ENCODE measurements at regions not wholly inside any gene's neighbourhood (a gene's known extent, or its start where the extent isn't known, plus 50 kb on each side); places are given as distances from the start of the nearest gene placed in this dataset.

- H3K79me2 ChIP-seq = no peaks in the 10 kb centered on the region
- no peak overlapping the region for H3K4me3 ChIP-seq
- no peak overlapping the region for H3K4me2 ChIP-seq
- TF ChIP-seq EZH2 (IDR thresholded peaks at IDR 0.05; ENCODE audit: borderline replicate concordance) (no peak), EZH2phosphoT487 (IDR thresholded peaks at IDR 0.05; ENCODE audit: low read depth, severe bottlenecking, unreplicated experiment) (no peak), CTCF (IDR thresholded peaks at IDR 0.05; ENCODE audit: poor library complexity) (no peak)
- H2AFZ ChIP-seq = no peak overlapping the region
- H4K20me1 ChIP-seq (ENCODE audit: insufficient read depth, poor library complexity, severe bottlenecking) = no peaks in the 10 kb centered on the region
- H3K9me3 ChIP-seq (ENCODE audit: low read depth) = no peaks in the 10 kb centered on the region
- H3K9me2 ChIP-seq (replicated peaks; ENCODE audit: insufficient read depth) = no peaks in the 10 kb centered on the region
- no peaks in the 10 kb centered on the region for H3K27me3 ChIP-seq
- DNase-seq (ENCODE audit: low spot score) = no peak
- WGBS (ENCODE audit: low lambda C conversion rate, missing lambda C conversion rate) = 71% methylated on average over 5 of the region's 5 CpGs
- no peaks in the 10 kb centered on the region for H3K36me3 ChIP-seq (replicated peaks; ENCODE audit: insufficient read depth, low read depth)
- H3K4me1 ChIP-seq (ENCODE audit: insufficient read depth) = no peaks in the 10 kb centered on the region
- no peak overlapping the region for H3K27ac ChIP-seq
Measured at GRCh38 chr15:25965326-25965725, 102.2 kb upstream of the ATP10A start.

- Histone ChIP-seq H3K9me2 (replicated peaks; ENCODE audit: insufficient read depth) (no peaks in the 10 kb centered on the region), H4K20me1 (ENCODE audit: insufficient read depth, poor library complexity, severe bottlenecking) (no peaks in the 10 kb centered on the region), H3K4me2 (no peak overlapping the region), H3K4me1 (ENCODE audit: insufficient read depth) (no peaks in the 10 kb centered on the region), H3K27ac (no peak overlapping the region), H3K79me2 (no peaks in the 10 kb centered on the region), H3K27me3 (no peaks in the 10 kb centered on the region), H3K36me3 (replicated peaks; ENCODE audit: insufficient read depth, low read depth) (no peaks in the 10 kb centered on the region), H2AFZ (no peak overlapping the region), H3K9me3 (ENCODE audit: low read depth) (no peaks in the 10 kb centered on the region), H3K4me3 (no peak overlapping the region)
- WGBS (ENCODE audit: low lambda C conversion rate, missing lambda C conversion rate) = 82% methylated on average over 5 of the region's 5 CpGs
- DNase-seq (ENCODE audit: low spot score) = no peak
- TF ChIP-seq EZH2phosphoT487 (IDR thresholded peaks at IDR 0.05; ENCODE audit: low read depth, severe bottlenecking, unreplicated experiment) (no peak), EZH2 (IDR thresholded peaks at IDR 0.05; ENCODE audit: borderline replicate concordance) (no peak), CTCF (IDR thresholded peaks at IDR 0.05; ENCODE audit: poor library complexity) (no peak)
Measured at GRCh38 chr15:25960273-25960672, 97.1 kb upstream of the ATP10A start.

DNA sequence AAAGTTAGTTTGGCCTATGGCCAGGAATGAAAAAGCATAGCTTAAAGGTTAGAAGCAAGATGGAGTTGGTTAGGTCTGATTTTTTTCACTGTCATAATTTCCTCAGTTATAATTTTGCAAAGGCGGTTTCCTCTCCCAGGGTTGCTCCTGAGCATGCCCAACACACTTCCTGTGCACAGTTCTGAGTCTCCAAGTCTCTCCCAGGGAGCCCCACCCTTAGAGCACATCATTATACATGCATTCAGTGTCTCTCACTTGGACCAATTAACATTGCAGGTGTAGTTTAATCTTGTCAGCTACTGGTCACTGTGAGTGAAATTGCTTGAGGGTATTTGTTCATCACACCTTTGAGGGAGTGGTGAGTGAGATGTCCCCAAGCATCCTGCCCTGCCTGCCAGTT, 96.0 kb upstream of the ATP10A start:
- Histone ChIP-seq H3K9me3 (ENCODE audit: low read depth) (no peaks in the 10 kb centered on the region), H3K9me2 (replicated peaks; ENCODE audit: insufficient read depth) (no peaks in the 10 kb centered on the region), H2AFZ (no peak overlapping the region), H3K79me2 (no peaks in the 10 kb centered on the region), H3K4me3 (no peak overlapping the region), H3K4me2 (no peak overlapping the region), H4K20me1 (ENCODE audit: insufficient read depth, poor library complexity, severe bottlenecking) (no peaks in the 10 kb centered on the region), H3K36me3 (replicated peaks; ENCODE audit: insufficient read depth, low read depth) (no peaks in the 10 kb centered on the region), H3K4me1 (ENCODE audit: insufficient read depth) (no peaks in the 10 kb centered on the region), H3K27me3 (no peaks in the 10 kb centered on the region), H3K27ac (no peak overlapping the region)
- no peak for DNase-seq (ENCODE audit: low spot score)
- TF ChIP-seq CTCF (IDR thresholded peaks at IDR 0.05; ENCODE audit: poor library complexity) (no peak), EZH2phosphoT487 (IDR thresholded peaks at IDR 0.05; ENCODE audit: low read depth, severe bottlenecking, unreplicated experiment) (no peak), EZH2 (IDR thresholded peaks at IDR 0.05; ENCODE audit: borderline replicate concordance) (no peak)
- 63% methylated on average over 1 of the region's 1 CpG for WGBS (ENCODE audit: low lambda C conversion rate, missing lambda C conversion rate)

GRCh38 chr15:25955628-25956027, 92.5 kb upstream of the ATP10A start:
- Histone ChIP-seq H3K27ac (no peak overlapping the region), H3K79me2 (no peaks in the 10 kb centered on the region), H3K9me2 (replicated peaks; ENCODE audit: insufficient read depth) (no peaks in the 10 kb centered on the region), H3K4me3 (no peak overlapping the region), H3K9me3 (ENCODE audit: low read depth) (no peaks in the 10 kb centered on the region), H4K20me1 (ENCODE audit: insufficient read depth, poor library complexity, severe bottlenecking) (no peaks in the 10 kb centered on the region), H3K27me3 (no peaks in the 10 kb centered on the region), H3K36me3 (replicated peaks; ENCODE audit: insufficient read depth, low read depth) (no peaks in the 10 kb centered on the region), H3K4me2 (no peak overlapping the region), H2AFZ (no peak overlapping the region), H3K4me1 (ENCODE audit: insufficient read depth) (no peaks in the 10 kb centered on the region)
- DNase-seq (ENCODE audit: low spot score) = no peak
- WGBS (ENCODE audit: low lambda C conversion rate, missing lambda C conversion rate) = 86% methylated on average over 2 of the region's 2 CpGs
- TF ChIP-seq CTCF (IDR thresholded peaks at IDR 0.05; ENCODE audit: poor library complexity) = no peak
- no peak for TF ChIP-seq EZH2phosphoT487 (IDR thresholded peaks at IDR 0.05; ENCODE audit: low read depth, severe bottlenecking, unreplicated experiment)
- no peak for TF ChIP-seq EZH2 (IDR thresholded peaks at IDR 0.05; ENCODE audit: borderline replicate concordance)

All from hepatocyte (in vitro differentiated cells).